WTC11 (cell line): ENCODE measurements at regions not wholly inside any gene's neighbourhood (a gene's known extent, or its start where the extent isn't known, plus 50 kb on each side); places are given as distances from the start of the nearest gene placed in this dataset.

Source experiments
- ATAC-seq: fragments of 200-7000 bp; cut with Tn5 transposase; 2 replicates; pipeline ENCODE4 v1.10.0; 2021; ENCODE audit warnings: mild to moderate bottlenecking, moderate library complexity
- CTCF ChIA-PET: fragments of 300-600 bp; sonication (Branson Sonifier 250); formaldehyde crosslinking; loops from one replicate; lab custom pipeline; 2021; ENCODE audit warnings: antibody characterized with exemption; lab: Charles Lee
- POLR2A ChIA-PET: fragments of 350-600 bp; sonication (Branson Sonifier 250); formaldehyde crosslinking; loops from one replicate; lab custom pipeline; 2021; ENCODE audit warnings: antibody characterized with exemption; lab: Charles Lee
- DNase-seq: peaks from one replicate; pipeline ENCODE4 v3.0.0; 2021; ENCODE audit warnings: low spot score
- H3K27ac Mint-ChIP-seq: 2 replicates; pipeline ENCODE4 v1.8.0; 2021; ENCODE audit warnings: mixed read lengths
- H3K27me3 Mint-ChIP-seq: 2 replicates; pipeline ENCODE4 v1.8.0; 2021; ENCODE audit warnings: low read depth, mild to moderate bottlenecking, moderate library complexity, mixed read lengths
- H3K36me3 Mint-ChIP-seq: 2 replicates; pipeline ENCODE4 v1.8.0; 2021; ENCODE audit warnings: mixed read lengths
- H3K4me1 Mint-ChIP-seq: 2 replicates; pipeline ENCODE4 v1.8.0; 2022; ENCODE audit warnings: mixed read lengths
- H3K4me3 Mint-ChIP-seq: 2 replicates; pipeline ENCODE4 v1.8.0; 2021; ENCODE audit warnings: mild to moderate bottlenecking, moderate library complexity, mixed read lengths
- H3K9me3 Mint-ChIP-seq: 2 replicates; pipeline ENCODE4 v1.8.0; 2021; ENCODE audit warnings: mixed read lengths
- ARID4B ChIP-seq: sonication (generic); formaldehyde crosslinking; IDR thresholded peaks from 2 replicates; pipeline ENCODE4 v1.8.0; 2023; ENCODE audit warnings: missing genetic modification reagents, mild to moderate bottlenecking, borderline replicate concordance
- CREB1 ChIP-seq: sonication (generic); formaldehyde crosslinking; IDR thresholded peaks from 2 replicates; pipeline ENCODE4 v1.8.0; 2023; ENCODE audit warnings: mild to moderate bottlenecking, missing genetic modification reagents
- E2F5 ChIP-seq: sonication (generic); formaldehyde crosslinking; IDR thresholded peaks from 2 replicates; pipeline ENCODE4 v1.8.1; 2022; ENCODE audit warnings: mild to moderate bottlenecking, moderate library complexity, missing genetic modification reagents
- ESRRA ChIP-seq: sonication (generic); formaldehyde crosslinking; IDR thresholded peaks from 2 replicates; pipeline ENCODE4 v1.8.1; 2022; ENCODE audit warnings: mild to moderate bottlenecking, missing genetic modification reagents, borderline replicate concordance
- GRHL2 ChIP-seq: fragments of 250-450 bp; sonication (Bioruptor Pico); IDR thresholded peaks from 2 replicates; pipeline ENCODE4 v1.8.0; 2022; ENCODE audit warnings: mild to moderate bottlenecking, moderate library complexity; ENCODE audit not compliant: insufficient replicate concordance, severe bottlenecking
- IRF2 ChIP-seq: sonication (generic); formaldehyde crosslinking; IDR thresholded peaks from 2 replicates; pipeline ENCODE4 v1.8.0; 2022; ENCODE audit warnings: low read depth, missing genetic modification reagents, borderline replicate concordance
- KAT7 ChIP-seq: sonication (generic); formaldehyde crosslinking; IDR thresholded peaks from 2 replicates; pipeline ENCODE4 v1.8.1; 2023; ENCODE audit warnings: missing genetic modification reagents, mild to moderate bottlenecking, borderline replicate concordance
- NFATC4 ChIP-seq: fragments of 250-450 bp; sonication (Bioruptor Pico); IDR thresholded peaks from 2 replicates; pipeline ENCODE4 v1.9.0; 2021; ENCODE audit warnings: mild to moderate bottlenecking
- NFE2L1 ChIP-seq: sonication (generic); formaldehyde crosslinking; IDR thresholded peaks from 2 replicates; pipeline ENCODE4 v1.8.1; 2023; ENCODE audit warnings: missing genetic modification reagents
- NFYB ChIP-seq: sonication (generic); formaldehyde crosslinking; conservative IDR thresholded peaks from 2 replicates; pipeline ENCODE4 v1.8.0; 2022; ENCODE audit warnings: low read depth, missing genetic modification reagents
- SP1 ChIP-seq: sonication (generic); formaldehyde crosslinking; conservative IDR thresholded peaks from 2 replicates; pipeline ENCODE4 v1.8.1; 2022; ENCODE audit warnings: missing genetic modification reagents
- TEAD1 ChIP-seq: sonication (generic); formaldehyde crosslinking; IDR thresholded peaks from 2 replicates; pipeline ENCODE4 v1.8.0; 2022; ENCODE audit warnings: mild to moderate bottlenecking, missing genetic modification reagents
- ZNF219 ChIP-seq: sonication (generic); formaldehyde crosslinking; IDR thresholded peaks from 2 replicates; pipeline ENCODE4 v1.8.0; 2023; ENCODE audit warnings: missing genetic modification reagents, mild to moderate bottlenecking, borderline replicate concordance
- ZNF396 ChIP-seq: fragments of 250-450 bp; sonication (Bioruptor Pico); IDR thresholded peaks from 2 replicates; pipeline ENCODE4 v1.8.0; 2021; ENCODE audit warnings: mild to moderate bottlenecking, moderate library complexity, borderline replicate concordance
- TF ChIP-seq, protein P1 (sequence below): sonication (generic); formaldehyde crosslinking; IDR thresholded peaks from 2 replicates; pipeline ENCODE4 v1.8.0; 2022; ENCODE audit warnings: missing genetic modification reagents
- TF ChIP-seq, protein P2 (sequence below): fragments of 250-450 bp; sonication (Bioruptor Pico); IDR thresholded peaks from 2 replicates; pipeline ENCODE4 v1.9.0; 2021; ENCODE audit warnings: mild to moderate bottlenecking
- TF ChIP-seq, protein P3 (sequence below): sonication (generic); formaldehyde crosslinking; conservative IDR thresholded peaks from 2 replicates; pipeline ENCODE4 v1.8.1; 2023; ENCODE audit warnings: mild to moderate bottlenecking, low read depth, missing genetic modification reagents, moderate library complexity

GRCh38 chr12:30187426-30187825 is 403.7 kb upstream of the TMTC1 start:
- Mint-ChIP-seq H3K27me3 (no peaks in the 10 kb centered on the region), H3K4me1 (no peaks in the 10 kb centered on the region; the same call in 1 of the 2 replicates), H3K36me3 (no peaks in the 10 kb centered on the region), H3K4me3 (no peak overlapping the region), H3K9me3 (peaks cover 5% of the 10 kb centered on the region), H3K27ac (no peak overlapping the region)
- ChIA-PET CTCF (no interaction called here), POLR2A (no interaction called here)
- DNase-seq (no peak), ATAC-seq (no peak)
- TF ChIP-seq, protein P1, sequence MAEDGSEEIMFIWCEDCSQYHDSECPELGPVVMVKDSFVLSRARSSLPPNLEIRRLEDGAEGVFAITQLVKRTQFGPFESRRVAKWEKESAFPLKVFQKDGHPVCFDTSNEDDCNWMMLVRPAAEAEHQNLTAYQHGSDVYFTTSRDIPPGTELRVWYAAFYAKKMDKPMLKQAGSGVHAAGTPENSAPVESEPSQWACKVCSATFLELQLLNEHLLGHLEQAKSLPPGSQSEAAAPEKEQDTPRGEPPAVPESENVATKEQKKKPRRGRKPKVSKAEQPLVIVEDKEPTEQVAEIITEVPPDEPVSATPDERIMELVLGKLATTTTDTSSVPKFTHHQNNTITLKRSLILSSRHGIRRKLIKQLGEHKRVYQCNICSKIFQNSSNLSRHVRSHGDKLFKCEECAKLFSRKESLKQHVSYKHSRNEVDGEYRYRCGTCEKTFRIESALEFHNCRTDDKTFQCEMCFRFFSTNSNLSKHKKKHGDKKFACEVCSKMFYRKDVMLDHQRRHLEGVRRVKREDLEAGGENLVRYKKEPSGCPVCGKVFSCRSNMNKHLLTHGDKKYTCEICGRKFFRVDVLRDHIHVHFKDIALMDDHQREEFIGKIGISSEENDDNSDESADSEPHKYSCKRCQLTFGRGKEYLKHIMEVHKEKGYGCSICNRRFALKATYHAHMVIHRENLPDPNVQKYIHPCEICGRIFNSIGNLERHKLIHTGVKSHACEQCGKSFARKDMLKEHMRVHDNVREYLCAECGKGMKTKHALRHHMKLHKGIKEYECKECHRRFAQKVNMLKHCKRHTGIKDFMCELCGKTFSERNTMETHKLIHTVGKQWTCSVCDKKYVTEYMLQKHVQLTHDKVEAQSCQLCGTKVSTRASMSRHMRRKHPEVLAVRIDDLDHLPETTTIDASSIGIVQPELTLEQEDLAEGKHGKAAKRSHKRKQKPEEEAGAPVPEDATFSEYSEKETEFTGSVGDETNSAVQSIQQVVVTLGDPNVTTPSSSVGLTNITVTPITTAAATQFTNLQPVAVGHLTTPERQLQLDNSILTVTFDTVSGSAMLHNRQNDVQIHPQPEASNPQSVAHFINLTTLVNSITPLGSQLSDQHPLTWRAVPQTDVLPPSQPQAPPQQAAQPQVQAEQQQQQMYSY (CRISPR knock-in tag), result no peak
- TF ChIP-seq E2F5 (CRISPR knock-in tag) (no peak), ZNF396 (CRISPR knock-in tag) (no peak), NFE2L1 (no peak), KAT7 (CRISPR knock-in tag) (no peak)

DNA sequence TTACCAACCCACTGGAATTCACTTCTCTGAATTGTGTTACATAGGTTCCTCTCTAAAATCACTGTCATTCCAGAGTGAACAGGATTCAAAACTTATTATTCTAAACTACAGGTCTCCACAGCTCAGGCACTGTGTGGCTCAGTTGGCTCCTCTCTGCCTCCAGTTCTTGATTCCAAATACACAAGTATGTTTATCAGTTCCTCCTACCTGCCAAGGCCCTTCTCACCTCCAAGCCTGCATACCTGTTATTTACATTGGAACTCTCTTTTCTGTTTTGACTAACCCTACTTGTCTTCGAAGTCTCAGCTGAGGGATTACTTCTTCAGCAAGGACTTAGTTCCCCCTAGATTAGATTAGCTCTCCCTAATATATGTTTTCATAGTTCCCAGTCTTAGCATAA is 397.6 kb upstream of the TMTC1 start:
- Mint-ChIP-seq H3K36me3 (no peaks in the 10 kb centered on the region), H3K4me3 (no peak overlapping the region), H3K9me3 (peaks cover 11% of the 10 kb centered on the region), H3K27me3 (no peaks in the 10 kb centered on the region), H3K27ac (no peak overlapping the region), H3K4me1 (no peaks in the 10 kb centered on the region)
- DNase-seq, result no peak
- no peak for ATAC-seq
- TF ChIP-seq NFYB (CRISPR knock-in tag) (no peak), ESRRA (CRISPR knock-in tag) (no peak), E2F5 (CRISPR knock-in tag) (no peak), IRF2 (no peak), NFATC4 (CRISPR knock-in tag) (no peak), CREB1 (no peak), ZNF219 (CRISPR knock-in tag) (no peak), GRHL2 (CRISPR knock-in tag) (no peak), TEAD1 (no peak), SP1 (CRISPR knock-in tag) (no peak), ARID4B (CRISPR knock-in tag) (no peak)
- TF ChIP-seq, protein P2, sequence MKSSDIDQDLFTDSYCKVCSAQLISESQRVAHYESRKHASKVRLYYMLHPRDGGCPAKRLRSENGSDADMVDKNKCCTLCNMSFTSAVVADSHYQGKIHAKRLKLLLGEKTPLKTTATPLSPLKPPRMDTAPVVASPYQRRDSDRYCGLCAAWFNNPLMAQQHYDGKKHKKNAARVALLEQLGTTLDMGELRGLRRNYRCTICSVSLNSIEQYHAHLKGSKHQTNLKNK (CRISPR knock-in tag), result no peak
- TF ChIP-seq, protein P3, sequence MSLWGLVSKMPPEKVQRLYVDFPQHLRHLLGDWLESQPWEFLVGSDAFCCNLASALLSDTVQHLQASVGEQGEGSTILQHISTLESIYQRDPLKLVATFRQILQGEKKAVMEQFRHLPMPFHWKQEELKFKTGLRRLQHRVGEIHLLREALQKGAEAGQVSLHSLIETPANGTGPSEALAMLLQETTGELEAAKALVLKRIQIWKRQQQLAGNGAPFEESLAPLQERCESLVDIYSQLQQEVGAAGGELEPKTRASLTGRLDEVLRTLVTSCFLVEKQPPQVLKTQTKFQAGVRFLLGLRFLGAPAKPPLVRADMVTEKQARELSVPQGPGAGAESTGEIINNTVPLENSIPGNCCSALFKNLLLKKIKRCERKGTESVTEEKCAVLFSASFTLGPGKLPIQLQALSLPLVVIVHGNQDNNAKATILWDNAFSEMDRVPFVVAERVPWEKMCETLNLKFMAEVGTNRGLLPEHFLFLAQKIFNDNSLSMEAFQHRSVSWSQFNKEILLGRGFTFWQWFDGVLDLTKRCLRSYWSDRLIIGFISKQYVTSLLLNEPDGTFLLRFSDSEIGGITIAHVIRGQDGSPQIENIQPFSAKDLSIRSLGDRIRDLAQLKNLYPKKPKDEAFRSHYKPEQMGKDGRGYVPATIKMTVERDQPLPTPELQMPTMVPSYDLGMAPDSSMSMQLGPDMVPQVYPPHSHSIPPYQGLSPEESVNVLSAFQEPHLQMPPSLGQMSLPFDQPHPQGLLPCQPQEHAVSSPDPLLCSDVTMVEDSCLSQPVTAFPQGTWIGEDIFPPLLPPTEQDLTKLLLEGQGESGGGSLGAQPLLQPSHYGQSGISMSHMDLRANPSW (CRISPR knock-in tag), result no peak
- ChIA-PET CTCF (no interaction called here), POLR2A (no interaction called here)
